Keratinocyte (primary cell): ENCODE measurements at regions not wholly inside any gene's neighbourhood (a gene's known extent, or its start where the extent isn't known, plus 50 kb on each side); places are given as distances from the start of the nearest gene placed in this dataset.

Experiments used
- DNase-seq: peaks from one replicate; pipeline ENCODE4 v3.0.0-alpha.2; 2011; ENCODE audit warnings: low read depth, missing footprints, low spot score
- FAIRE-seq: peaks from 2 replicates; lab custom pipeline; 2011; peaks lifted over from hg19 to GRCh38; lab: Jason Lieb, UNC
- H2AFZ ChIP-seq: 2 replicates; pipeline ENCODE4 v1.6.0; 2012; ENCODE audit warnings: low read length, control low read depth, inconsistent platforms; ENCODE audit not compliant: control insufficient read depth
- H3K27ac ChIP-seq: 2 replicates; pipeline ENCODE4 v1.5.1; 2011; ENCODE audit warnings: low read length; ENCODE audit not compliant: control insufficient read depth, insufficient read depth
- H3K27me3 ChIP-seq: 3 replicates; pipeline ENCODE4 v1.6.0; 2011; ENCODE audit warnings: low read length; ENCODE audit not compliant: control insufficient read depth, insufficient read depth; ENCODE audit errors: extremely low read depth
- H3K36me3 ChIP-seq, 2 experiments: 2 replicates in 1 of 2; 3 replicates in 1 of 2; pipeline ENCODE4 v1.5.1; 2011; ENCODE audit warnings: low read length in 2 of 2, mild to moderate bottlenecking in 1 of 2; ENCODE audit not compliant: control insufficient read depth in 2 of 2, insufficient read depth in 2 of 2; ENCODE audit errors: extremely low read depth in 1 of 2
- H3K4me1 ChIP-seq: 3 replicates; pipeline ENCODE4 v1.5.1; 2011; ENCODE audit warnings: low read length; ENCODE audit not compliant: control insufficient read depth, insufficient read depth; ENCODE audit errors: extremely low read depth
- H3K4me2 ChIP-seq: 3 replicates; pipeline ENCODE4 v1.6.0; 2011; ENCODE audit warnings: low read depth, low read length; ENCODE audit not compliant: control insufficient read depth, insufficient read depth; ENCODE audit errors: extremely low read depth
- H3K4me3 ChIP-seq, 3 experiments: fragments of 200-600 bp in 1 of 3; sonication (generic) in 1 of 3; 2 replicates in 2 of 3; 3 replicates in 1 of 3; pipeline ENCODE4 v1.5.1; 2011 to 2016; ENCODE audit warnings: low read length in 3 of 3, mild to moderate bottlenecking in 3 of 3, control low read depth in 2 of 3, inconsistent platforms in 1 of 3, low read depth in 1 of 3, mixed read lengths in 1 of 3, mixed run types in 1 of 3, moderate library complexity in 1 of 3; ENCODE audit not compliant: control insufficient read depth in 2 of 3, insufficient read depth in 2 of 3; ENCODE audit errors: extremely low read depth in 1 of 3
- H3K79me2 ChIP-seq: 2 replicates; pipeline ENCODE4 v1.6.0; 2012; ENCODE audit warnings: low read length; ENCODE audit not compliant: control insufficient read depth, insufficient read depth
- H3K9ac ChIP-seq: 3 replicates; pipeline ENCODE4 v1.6.0; 2011; ENCODE audit warnings: low read length; ENCODE audit not compliant: control insufficient read depth, insufficient read depth; ENCODE audit errors: extremely low read depth
- H3K9me1 ChIP-seq: 3 replicates; pipeline ENCODE4 v1.6.0; 2011; ENCODE audit warnings: low read length; ENCODE audit not compliant: control insufficient read depth, insufficient read depth; ENCODE audit errors: extremely low read depth
- H3K9me3 ChIP-seq: 2 replicates; pipeline ENCODE4 v1.5.1; 2012; ENCODE audit warnings: low read depth, low read length; ENCODE audit not compliant: control insufficient read depth
- H4K20me1 ChIP-seq: 3 replicates; pipeline ENCODE4 v1.6.0; 2011; ENCODE audit warnings: low read length; ENCODE audit not compliant: control insufficient read depth, insufficient read depth; ENCODE audit errors: extremely low read depth
- CTCF ChIP-seq, 3 experiments: IDR thresholded peaks in 1 of 3; conservative IDR thresholded peaks in 1 of 3; optimal IDR thresholded peaks in 1 of 3; 2 replicates in 2 of 3; 3 replicates in 1 of 3; pipeline versions ENCODE3 to v1.5.1; 2011; ENCODE audit warnings: low read length in 3 of 3, mild to moderate bottlenecking in 3 of 3, moderate library complexity in 2 of 3, control low read depth in 1 of 3, inconsistent platforms in 1 of 3; ENCODE audit not compliant: insufficient read depth in 2 of 3; ENCODE audit errors: extremely low read depth in 1 of 3
- EZH2 ChIP-seq: IDR thresholded peaks from one replicate; pipeline ENCODE4 v1.6.1; 2012; ENCODE audit warnings: inconsistent platforms, mild to moderate bottlenecking, low read length, moderate library complexity
- dilution Hi-C: fragments of 300-500 bp; cut with MboI; formaldehyde crosslinking; loops from one replicate; pipeline ENCODE4 v1.7.0; 2020; ENCODE audit warnings: low sequenced_read_pairs; ENCODE audit not compliant: extremely low pct_ligation_motif_present

- no peaks in the 10 kb centered on the region for H3K4me1 ChIP-seq
- FAIRE-seq: no peak
- no peak overlapping the region for H3K9ac ChIP-seq
- H3K9me1 ChIP-seq: no peaks in the 10 kb centered on the region
- DNase-seq: no peak
- no peaks in the 10 kb centered on the region for H4K20me1 ChIP-seq
- H3K79me2 ChIP-seq: no peaks in the 10 kb centered on the region
- H3K4me3 ChIP-seq: no peak overlapping the region
- H3K27me3 ChIP-seq: no peaks in the 10 kb centered on the region
- no peak overlapping the region for H3K4me2 ChIP-seq
- H2AFZ ChIP-seq: no peak overlapping the region
- H3K27ac ChIP-seq: no peak overlapping the region
- peaks cover 3% of the 10 kb centered on the region for H3K9me3 ChIP-seq
- dilution Hi-C loops: no loop called here
- H3K36me3 ChIP-seq: no peaks in the 10 kb centered on the region
- no peak for TF ChIP-seq EZH2
Measured at GRCh38 chr21:23093259-23093658, 2095.1 kb downstream of the NCAM2 start.

- no peaks in the 10 kb centered on the region for H3K79me2 ChIP-seq
- no peaks in the 10 kb centered on the region for H3K4me1 ChIP-seq
- no peak for FAIRE-seq
- H3K27ac ChIP-seq: no peak overlapping the region
- peaks cover 6% of the 10 kb centered on the region for H3K9me3 ChIP-seq
- no peaks in the 10 kb centered on the region for H4K20me1 ChIP-seq
- no peaks in the 10 kb centered on the region for H3K36me3 ChIP-seq
- no peaks in the 10 kb centered on the region for H3K27me3 ChIP-seq
- H2AFZ ChIP-seq: no peak overlapping the region
- dilution Hi-C loops: no loop called here
- no peak overlapping the region for H3K4me3 ChIP-seq
- H3K9ac ChIP-seq: no peak overlapping the region
- no peak for DNase-seq
- TF ChIP-seq EZH2 (no peak), CTCF (optimal IDR thresholded peaks at IDR 0.05 in 1 of 3, IDR thresholded peaks at IDR 0.05 in 1 of 3, conservative IDR thresholded peaks at IDR 0.05 in 1 of 3; ENCODE audit: extremely low read depth in 1 of 3, insufficient read depth in 2 of 3, low read length in 3 of 3) (no peak)
- H3K4me2 ChIP-seq: no peak overlapping the region
- no peaks in the 10 kb centered on the region for H3K9me1 ChIP-seq
Measured at GRCh38 chr21:23099185-23099584, 2101.0 kb downstream of the NCAM2 start.

GRCh38 chr21:23101111-23101510 is 2102.9 kb downstream of the NCAM2 start:
- no peak for FAIRE-seq
- Histone ChIP-seq H3K4me2 (no peak overlapping the region), H3K79me2 (no peaks in the 10 kb centered on the region), H3K9ac (no peak overlapping the region), H3K9me1 (no peaks in the 10 kb centered on the region), H3K9me3 (peaks cover 6% of the 10 kb centered on the region), H3K4me3 (no peak overlapping the region), H3K27me3 (no peaks in the 10 kb centered on the region), H2AFZ (no peak overlapping the region), H3K27ac (no peak overlapping the region), H3K4me1 (no peaks in the 10 kb centered on the region), H3K36me3 (no peaks in the 10 kb centered on the region), H4K20me1 (no peaks in the 10 kb centered on the region)
- DNase-seq: no peak
- no peak for TF ChIP-seq EZH2
- no peak for TF ChIP-seq CTCF (optimal IDR thresholded peaks at IDR 0.05 in 1 of 3, IDR thresholded peaks at IDR 0.05 in 1 of 3, conservative IDR thresholded peaks at IDR 0.05 in 1 of 3; ENCODE audit: extremely low read depth in 1 of 3, insufficient read depth in 2 of 3, low read length in 3 of 3)
- dilution Hi-C loops: no loop called here
